GM12864 (cell line): ENCODE measurements at regions not wholly inside any gene's neighbourhood (a gene's known extent, or its start where the extent isn't known, plus 50 kb on each side); places are given as distances from the start of the nearest gene placed in this dataset.
"Not testable (repeated sequence)": the region's sequence is repeated elsewhere in the genome, so short reads cannot be mapped to it uniquely, and the experiment has no call there.

ENCODE experiments used
- DNase-seq: peaks from one replicate; pipeline ENCODE4 v3.0.0-alpha.2; 2011; ENCODE audit warnings: low read depth
- H3K4me3 ChIP-seq: 2 replicates; pipeline ENCODE4 v1.5.1; 2011; ENCODE audit warnings: mild to moderate bottlenecking, low read depth, low read length, control low read depth
- TF ChIP-seq, protein P1 (sequence below): IDR thresholded peaks from 2 replicates; pipeline ENCODE4 v1.5.1; 2011; ENCODE audit warnings: low read depth, mild to moderate bottlenecking, moderate library complexity, low read length, control low read depth, inconsistent platforms; ENCODE audit errors: missing control alignments

DNA sequence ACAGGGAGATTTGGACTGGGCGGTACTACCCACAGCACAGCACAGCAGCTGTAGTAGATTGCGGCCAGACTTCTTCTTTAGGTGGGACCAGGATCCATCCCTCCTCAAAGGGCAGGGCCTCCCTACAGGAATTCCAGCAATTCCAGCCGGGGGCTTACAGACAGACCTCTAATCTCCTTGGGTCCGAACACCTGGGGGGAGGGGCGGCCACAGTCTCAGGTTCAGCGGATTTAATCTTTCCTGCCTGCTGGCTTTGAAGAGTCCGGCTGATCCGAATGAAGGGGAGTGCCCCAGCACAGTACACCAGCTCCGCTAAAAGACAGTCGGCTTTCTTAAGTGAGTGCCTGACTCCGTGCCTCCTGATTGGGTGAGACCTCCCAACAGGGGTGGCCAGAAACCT lies 1708.5 kb downstream of the BRINP3 start:
- TF ChIP-seq, protein P1, sequence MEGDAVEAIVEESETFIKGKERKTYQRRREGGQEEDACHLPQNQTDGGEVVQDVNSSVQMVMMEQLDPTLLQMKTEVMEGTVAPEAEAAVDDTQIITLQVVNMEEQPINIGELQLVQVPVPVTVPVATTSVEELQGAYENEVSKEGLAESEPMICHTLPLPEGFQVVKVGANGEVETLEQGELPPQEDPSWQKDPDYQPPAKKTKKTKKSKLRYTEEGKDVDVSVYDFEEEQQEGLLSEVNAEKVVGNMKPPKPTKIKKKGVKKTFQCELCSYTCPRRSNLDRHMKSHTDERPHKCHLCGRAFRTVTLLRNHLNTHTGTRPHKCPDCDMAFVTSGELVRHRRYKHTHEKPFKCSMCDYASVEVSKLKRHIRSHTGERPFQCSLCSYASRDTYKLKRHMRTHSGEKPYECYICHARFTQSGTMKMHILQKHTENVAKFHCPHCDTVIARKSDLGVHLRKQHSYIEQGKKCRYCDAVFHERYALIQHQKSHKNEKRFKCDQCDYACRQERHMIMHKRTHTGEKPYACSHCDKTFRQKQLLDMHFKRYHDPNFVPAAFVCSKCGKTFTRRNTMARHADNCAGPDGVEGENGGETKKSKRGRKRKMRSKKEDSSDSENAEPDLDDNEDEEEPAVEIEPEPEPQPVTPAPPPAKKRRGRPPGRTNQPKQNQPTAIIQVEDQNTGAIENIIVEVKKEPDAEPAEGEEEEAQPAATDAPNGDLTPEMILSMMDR: no peak
- no peak for DNase-seq
- H3K4me3 ChIP-seq: no peak overlapping the region

DNA sequence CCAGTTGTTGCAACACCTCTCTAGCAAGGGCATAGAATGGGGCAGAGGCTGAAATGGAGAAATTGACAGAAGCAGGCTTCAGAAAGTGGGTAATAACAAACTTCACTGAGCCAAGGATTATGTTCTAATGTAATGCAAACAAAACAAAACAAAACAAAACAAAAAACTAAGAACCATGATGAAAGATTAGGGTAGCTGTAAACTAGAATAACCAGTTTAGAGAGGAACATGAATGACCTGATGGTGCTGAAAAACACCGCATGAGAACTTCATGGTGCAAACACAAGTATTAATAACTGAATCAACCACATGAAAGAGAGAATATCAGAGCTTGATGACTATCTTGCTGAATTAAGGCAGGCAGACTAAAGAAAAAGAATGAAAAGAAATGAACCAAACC lies 1707.7 kb downstream of the BRINP3 start:
- H3K4me3 ChIP-seq: no peak overlapping the region
- TF ChIP-seq, protein P1: no peak
- no peak for DNase-seq

DNA sequence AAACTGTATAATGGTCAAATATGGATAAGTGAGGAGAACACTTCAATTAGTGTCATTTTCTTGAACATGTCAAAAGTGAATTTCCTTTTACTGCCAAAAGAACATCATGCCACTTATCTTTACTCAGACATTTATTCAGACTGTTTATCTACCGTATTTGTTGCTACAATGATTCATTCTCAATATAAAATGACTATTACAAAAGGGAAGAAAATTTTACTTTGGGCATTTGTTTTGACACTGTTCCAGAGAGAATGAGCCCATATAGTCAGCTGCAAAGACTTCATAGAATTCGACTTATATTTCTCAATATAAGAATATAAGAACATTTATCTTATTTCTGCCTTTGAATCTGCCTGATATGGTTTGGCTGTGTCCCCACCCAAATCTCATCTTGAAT lies 1699.1 kb downstream of the BRINP3 start:
- H3K4me3 ChIP-seq: no peak overlapping the region
- DNase-seq: no peak
- TF ChIP-seq, protein P1: no peak

DNA sequence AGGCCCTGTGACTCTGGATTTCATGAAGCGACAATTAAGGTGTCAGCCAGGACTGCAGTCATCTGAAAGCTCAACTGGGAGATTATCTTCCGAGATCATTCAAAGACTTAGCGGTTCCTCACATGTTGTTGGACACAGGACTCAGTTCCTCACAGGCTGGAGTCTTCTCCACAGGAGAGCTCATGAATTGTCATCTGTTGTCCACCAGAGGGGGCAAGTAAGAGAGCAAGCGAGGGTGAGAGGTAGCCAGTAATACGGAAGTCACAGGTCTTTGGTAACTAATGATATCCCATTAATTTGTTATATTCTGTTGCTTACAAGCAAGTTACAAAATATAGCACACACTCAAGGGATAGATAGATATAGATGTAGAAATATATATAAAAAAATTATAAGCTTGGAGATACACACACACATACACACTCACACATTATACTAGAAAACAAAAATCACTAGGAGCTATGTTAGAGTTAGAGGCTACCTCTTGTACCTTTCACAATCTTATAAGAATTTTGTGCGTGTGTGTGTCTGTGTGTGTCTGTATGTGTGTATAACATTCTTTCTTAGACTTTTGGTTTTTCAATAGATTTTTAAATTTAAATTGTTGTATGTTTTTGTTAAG lies 1695.3 kb downstream of the BRINP3 start:
- no peak for DNase-seq
- H3K4me3 ChIP-seq: no peak overlapping the region
- TF ChIP-seq, protein P1: peak; percentile 42

DNA sequence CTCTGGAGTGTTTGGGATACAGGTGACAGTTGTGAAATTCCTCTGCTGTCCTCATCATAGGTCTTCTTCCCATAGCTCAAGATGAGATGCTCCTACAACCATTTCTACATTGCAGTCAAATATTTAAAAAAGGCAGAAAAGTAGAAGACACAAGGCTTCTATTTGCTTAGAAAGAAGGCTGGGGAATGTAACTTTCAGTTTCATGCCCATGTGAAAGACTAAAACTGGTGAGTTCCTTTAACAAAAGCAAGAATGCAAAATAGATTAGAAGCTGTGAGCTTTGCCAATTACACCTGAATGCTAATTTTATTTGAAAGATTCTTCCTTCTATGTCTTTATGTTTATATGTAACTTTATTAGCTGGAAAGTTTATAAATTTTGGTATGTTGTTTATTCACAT lies 1682.7 kb downstream of the BRINP3 start:
- H3K4me3 ChIP-seq: no peak overlapping the region
- TF ChIP-seq, protein P1: no peak
- DNase-seq: no peak

DNA sequence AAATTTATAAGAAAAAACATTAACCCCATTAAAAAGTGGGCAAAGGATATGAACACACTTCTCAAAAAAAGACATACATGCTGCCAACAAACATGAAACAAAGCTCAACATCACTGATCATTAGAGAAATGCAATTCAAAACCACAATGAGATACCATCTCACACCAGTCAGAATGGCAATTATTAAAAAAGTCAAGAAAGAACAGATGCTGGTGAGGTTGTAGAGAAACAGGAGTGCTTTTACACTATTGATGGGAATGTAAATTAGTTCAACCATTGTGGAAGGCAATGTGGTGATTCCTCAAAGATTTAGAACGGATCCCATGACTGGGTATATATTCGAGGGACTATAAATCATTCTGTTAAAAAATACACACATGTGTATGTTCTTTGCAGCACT lies 1665.5 kb downstream of the BRINP3 start:
- H3K4me3 ChIP-seq, DNase-seq: not testable (repeated sequence)

DNA sequence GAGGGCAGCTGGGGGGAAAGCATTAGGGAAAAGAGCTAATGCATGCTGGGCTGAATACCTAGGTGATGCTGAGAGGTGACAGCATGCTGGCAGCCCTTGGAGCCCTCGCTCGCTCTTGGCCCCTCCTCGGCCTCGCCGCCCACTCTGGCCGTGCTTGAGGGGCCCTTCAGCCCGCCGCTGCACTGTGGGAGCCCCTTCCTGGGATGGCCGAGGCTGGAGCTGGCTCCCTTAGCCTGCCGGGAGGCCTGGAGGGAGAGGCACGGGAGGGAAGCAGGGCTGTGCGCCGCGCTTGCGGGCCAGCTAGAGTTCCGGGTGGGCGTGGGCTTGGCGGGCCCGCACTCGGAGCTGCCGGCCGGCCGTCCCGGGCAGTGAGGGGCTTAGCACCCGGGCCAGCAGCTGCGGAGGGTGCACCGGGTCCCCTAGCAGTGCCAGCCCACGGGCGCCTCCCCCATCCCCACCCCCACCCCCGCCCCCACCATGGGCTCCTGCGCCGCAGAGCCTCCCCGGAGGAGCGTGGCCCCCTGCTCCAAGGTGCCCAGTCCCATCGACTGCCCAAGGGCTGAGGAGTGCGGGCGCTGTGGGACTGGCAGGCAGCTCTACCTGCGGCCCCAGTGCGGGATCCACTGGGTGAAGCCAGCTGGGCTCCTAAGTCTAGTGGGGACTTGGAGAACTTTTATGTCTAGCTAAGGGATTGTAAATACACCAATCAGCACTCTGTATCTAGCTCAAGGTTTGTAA lies 1664.7 kb downstream of the BRINP3 start:
- not testable (repeated sequence) for DNase-seq

DNA sequence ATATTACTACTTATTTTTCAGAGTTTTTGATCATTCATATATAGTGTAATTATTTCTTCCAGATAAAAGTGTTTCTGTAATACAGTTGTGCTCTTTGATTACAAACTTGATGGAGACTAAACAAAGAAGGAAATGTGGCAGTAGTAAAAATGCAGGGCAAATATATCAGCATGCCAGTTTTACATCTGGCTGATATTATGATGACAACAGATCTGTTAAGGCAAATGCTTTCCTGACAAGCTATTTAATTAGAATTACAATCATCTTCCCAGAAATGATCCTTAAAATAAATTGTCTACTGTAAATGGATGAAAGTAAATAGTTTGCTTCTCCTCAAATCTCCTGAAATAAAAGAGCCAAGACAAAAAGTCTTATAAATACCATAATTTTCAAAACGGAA lies 1659.8 kb downstream of the BRINP3 start:
- TF ChIP-seq, protein P1: no peak
- H3K4me3 ChIP-seq: no peak overlapping the region
- DNase-seq: no peak

More for the DNA sequence above, 1664.7 kb downstream of the BRINP3 start:
- H3K4me3 ChIP-seq: not testable (repeated sequence)
